GM12873 (cell line): ENCODE measurements at regions not wholly inside any gene's neighbourhood (a gene's known extent, or its start where the extent isn't known, plus 50 kb on each side); places are given as distances from the start of the nearest gene placed in this dataset.

Experiments used
- CTCF ChIP-seq: IDR thresholded peaks from 2 replicates; pipeline ENCODE4 v1.5.1; 2012; ENCODE audit warnings: low read depth, mild to moderate bottlenecking, moderate library complexity, low read length, control low read depth; ENCODE audit not compliant: insufficient read depth; ENCODE audit errors: missing control alignments

- peak; percentile 54 for TF ChIP-seq CTCF
These were observed 2214.5 kb upstream of the TENM3 start for GRCh38 chr4:180028682-180029081.

GRCh38 chr4:180031330-180031729, 2211.9 kb upstream of the TENM3 start:
- TF ChIP-seq CTCF, result no peak

DNA sequence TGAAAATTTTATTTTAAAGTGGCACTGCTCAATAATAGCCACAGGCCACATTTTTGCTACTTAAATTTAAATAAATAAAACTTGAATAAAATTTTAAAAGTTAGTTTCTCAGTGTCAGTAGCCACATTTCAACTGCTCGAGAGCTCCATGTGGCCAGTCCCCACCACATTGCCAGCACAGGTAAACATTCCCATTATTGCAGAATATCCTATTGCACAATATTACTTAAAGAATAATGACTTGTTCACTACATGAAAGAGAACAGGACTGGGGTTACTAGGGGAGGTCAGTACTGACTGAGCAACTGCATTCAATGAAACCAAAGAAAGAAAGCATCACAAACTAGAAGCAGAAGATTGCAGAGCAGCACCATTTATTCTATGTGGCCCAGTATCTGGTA, 2201.6 kb upstream of the TENM3 start:
- no peak for TF ChIP-seq CTCF

- TF ChIP-seq CTCF, result no peak
These were observed 2190.6 kb upstream of the TENM3 start for GRCh38 chr4:180052629-180053028.

DNA sequence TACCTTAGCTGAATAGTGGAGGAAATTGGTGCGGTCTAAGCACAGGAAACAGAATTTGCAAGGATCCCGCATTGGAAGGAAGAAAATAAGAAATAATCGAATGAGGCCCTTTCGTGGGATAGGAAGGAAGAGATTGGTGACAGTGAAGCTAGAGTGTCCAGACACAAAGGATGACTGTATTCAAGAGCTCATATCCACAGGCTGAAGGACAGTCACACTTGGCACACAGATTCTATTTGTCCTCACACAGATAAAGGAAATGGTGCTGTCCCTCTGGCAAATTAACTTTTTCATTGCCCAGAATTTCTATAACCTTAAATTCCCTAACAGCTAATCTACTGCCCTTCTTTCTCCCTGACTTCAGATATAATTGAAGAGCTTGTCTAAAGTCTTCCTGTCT, 2188.9 kb upstream of the TENM3 start:
- TF ChIP-seq CTCF, result no peak

DNA sequence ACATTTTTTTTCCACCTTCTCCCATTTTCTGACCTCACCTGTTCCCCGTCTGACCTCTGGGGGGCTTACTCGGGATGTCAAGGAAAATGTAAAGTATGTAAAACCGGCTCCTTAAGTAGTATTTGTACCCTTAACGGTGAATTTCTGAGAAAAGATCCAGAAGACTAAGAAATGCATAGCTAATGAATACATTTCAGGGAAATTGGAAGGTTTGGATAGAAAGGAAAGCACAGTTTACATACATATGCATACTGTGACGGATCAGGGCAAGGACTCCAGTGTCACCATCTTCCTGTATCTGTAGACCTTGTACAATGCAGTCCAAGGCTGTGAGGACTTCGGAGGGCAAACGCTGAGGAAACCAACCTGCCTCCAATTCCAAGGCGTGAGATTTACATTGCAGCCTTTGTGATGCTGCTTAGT, 2185.9 kb upstream of the TENM3 start:
- TF ChIP-seq CTCF, result peak; percentile 43

- TF ChIP-seq CTCF, result no peak
These were observed 2185.1 kb upstream of the TENM3 start for GRCh38 chr4:180057891-180058671.
